NCI-H1930 (cell line): ENCODE measurements at regions not wholly inside any gene's neighbourhood (a gene's known extent, or its start where the extent isn't known, plus 50 kb on each side); places are given as distances from the start of the nearest gene placed in this dataset.
"Not testable (repeated sequence)": the region's sequence is repeated elsewhere in the genome, so short reads cannot be mapped to it uniquely, and the experiment has no call there.

ENCODE experiments used
- DNase-seq, 2 experiments: peaks; one replicate each; lab custom pipeline; 2025; lab: John Stamatoyannopoulos, UW

GRCh38 chr5:101036778-101037177, 133.7 kb upstream of the ST8SIA4 start:
- DNase-seq: no peak

- DNase-seq: no peak
These were observed 132.3 kb upstream of the ST8SIA4 start for GRCh38 chr5:101035425-101035824.

GRCh38 chr5:101024299-101024698, 121.2 kb upstream of the ST8SIA4 start:
- no peak for DNase-seq

GRCh38 chr5:101018299-101018698, 115.2 kb upstream of the ST8SIA4 start:
- no peak for DNase-seq

GRCh38 chr5:101012880-101013279, 109.8 kb upstream of the ST8SIA4 start:
- no peak for DNase-seq

GRCh38 chr5:101009758-101010519, 106.9 kb upstream of the ST8SIA4 start:
- no peak for DNase-seq

- DNase-seq: no peak
These were observed 89.3 kb upstream of the ST8SIA4 start for GRCh38 chr5:100992354-100992753.

- not testable (repeated sequence) for DNase-seq
These were observed 80.5 kb upstream of the ST8SIA4 start for GRCh38 chr5:100983601-100984000.

GRCh38 chr5:100974082-100974481, 71.0 kb upstream of the ST8SIA4 start:
- DNase-seq: no peak

- no peak for DNase-seq
These were observed 67.7 kb upstream of the ST8SIA4 start for GRCh38 chr5:100970646-100971255.

- DNase-seq: no peak
These were observed 62.2 kb upstream of the ST8SIA4 start for GRCh38 chr5:100965291-100965690.
